Kidney (tissue), 13 donors: ENCODE measurements at regions not wholly inside any gene's neighbourhood (a gene's known extent, or its start where the extent isn't known, plus 50 kb on each side); places are given as distances from the start of the nearest gene placed in this dataset.

Source experiments
- DNase-seq, 5 donors: peaks; one replicate each; pipeline ENCODE4 v3.0.0-alpha.2; 2013 to 2020
- FAIRE-seq: peaks from 2 replicates; lab custom pipeline; 2012; peaks lifted over from hg19 to GRCh38; lab: Jason Lieb, UNC
- H3K27ac ChIP-seq, 2 donors: one replicate each; pipeline ENCODE4 v1.7.0; 2013; ENCODE audit warnings: low read depth in 2 of 2, low read length in 2 of 2, inconsistent platforms in 1 of 2
- H3K27me3 ChIP-seq: one replicate; pipeline ENCODE4 v1.7.1; 2013; ENCODE audit warnings: low read length, inconsistent platforms; ENCODE audit not compliant: control insufficient read depth, insufficient read depth
- H3K36me3 ChIP-seq, 3 donors: one replicate each; pipeline versions ENCODE4 v1.7.0 to v1.7.1; 2013; ENCODE audit warnings: low read length in 3 of 3, control low read depth in 1 of 3, inconsistent platforms in 1 of 3; ENCODE audit not compliant: insufficient read depth in 3 of 3, control insufficient read depth in 2 of 3
- H3K4me1 ChIP-seq, 3 donors: one replicate each; pipeline versions ENCODE4 v1.7.0 to v1.7.1; 2013; ENCODE audit warnings: low read length in 3 of 3, inconsistent platforms in 1 of 3, low read depth in 1 of 3; ENCODE audit not compliant: control insufficient read depth in 2 of 3, insufficient read depth in 2 of 3
- H3K4me3 ChIP-seq, 3 donors: one replicate each; pipeline versions ENCODE4 v1.7.0 to v1.8.1; 2013; ENCODE audit warnings: low read length in 3 of 3, control low read depth in 1 of 3, inconsistent platforms in 1 of 3
- H3K9ac ChIP-seq, 3 donors: one replicate each; pipeline versions ENCODE4 v1.7.0 to v1.7.1; 2013; ENCODE audit warnings: low read length in 3 of 3, control low read depth in 1 of 3, inconsistent platforms in 1 of 3
- H3K9me3 ChIP-seq, 3 donors: one replicate each; pipeline versions ENCODE4 v1.7.0 to v1.7.1; 2013; ENCODE audit warnings: low read length in 3 of 3, control low read depth in 1 of 3, inconsistent platforms in 1 of 3; ENCODE audit not compliant: control insufficient read depth in 2 of 3, insufficient read depth in 1 of 3
- CTCF ChIP-seq: IDR thresholded peaks from 3 replicates; pipeline ENCODE4 v1.5.1; 2012; ENCODE audit warnings: mild to moderate bottlenecking, moderate library complexity, borderline replicate concordance; ENCODE audit not compliant: insufficient read depth; ENCODE audit errors: extremely low read depth
- intact Hi-C: fragments of 100-400 bp; cut with DNase I; formaldehyde crosslinking; loops from one replicate; pipeline ENCODE4 v1.11.1; 2022
- donor health status: control.
- donor health status: control.
- donor health status: control.
- donor health status: control.
- donor health status: control.
- donor health status: DM: yes; HTN: yes; CAD: no.
- donor health status: Normal renal cell carcinoma (clear cell type).

- H3K4me3 ChIP-seq: no peak overlapping the region
- no peak overlapping the region for H3K9ac ChIP-seq
- DNase-seq (no peak), FAIRE-seq (no peak)
- no peaks in the 10 kb centered on the region for H3K36me3 ChIP-seq
- H3K4me1 ChIP-seq: no peaks in the 10 kb centered on the region
- no peak overlapping the region for H3K27ac ChIP-seq
- TF ChIP-seq CTCF: no peak
- intact Hi-C loops: no loop called here
- H3K27me3 ChIP-seq: no peaks in the 10 kb centered on the region
- H3K9me3 ChIP-seq: no peaks in the 10 kb centered on the region
Measured at GRCh38 chr22:48639021-48639795, 1188.5 kb downstream of the BRD1 start.

- intact Hi-C loops: no loop called here
- no peak for TF ChIP-seq CTCF
- no peak overlapping the region for H3K9ac ChIP-seq
- no peaks in the 10 kb centered on the region for H3K27me3 ChIP-seq
- no peaks in the 10 kb centered on the region for H3K4me1 ChIP-seq
- H3K9me3 ChIP-seq: no peaks in the 10 kb centered on the region
- FAIRE-seq: no peak
- DNase-seq: no peak
- H3K27ac ChIP-seq: no peak overlapping the region
- H3K36me3 ChIP-seq: no peaks in the 10 kb centered on the region
- H3K4me3 ChIP-seq: no peak overlapping the region
Measured at GRCh38 chr22:48637231-48637630, 1190.4 kb downstream of the BRD1 start.

- intact Hi-C loops: no loop called here
- no peak for DNase-seq
- no peak for FAIRE-seq
Measured at GRCh38 chr22:48636746-48637145, 1190.9 kb downstream of the BRD1 start.

More at GRCh38 chr22:48636746-48637145, 1190.9 kb downstream of the BRD1 start:
- no peaks in the 10 kb centered on the region for H3K9me3 ChIP-seq
- H3K36me3 ChIP-seq: no peaks in the 10 kb centered on the region
- TF ChIP-seq CTCF: no peak
- no peak overlapping the region for H3K9ac ChIP-seq
- H3K4me3 ChIP-seq: no peak overlapping the region
- no peaks in the 10 kb centered on the region for H3K27me3 ChIP-seq
- no peak overlapping the region for H3K27ac ChIP-seq
- no peaks in the 10 kb centered on the region for H3K4me1 ChIP-seq
